ENCODE measurements at regions not wholly inside any gene's neighbourhood (a gene's known extent, or its start where the extent isn't known, plus 50 kb on each side); places are given as distances from the start of the nearest gene placed in this dataset.

GRCh38 chr20:57075603-57076002 is 190.8 kb downstream of the BMP7 start:
- Histone ChIP-seq H3K4me3 (ENCODE audit: low read depth, low read length, poor library complexity, severe bottlenecking) (no peak overlapping the region), H3K27me3 (replicated peaks; ENCODE audit: insufficient read depth, low read depth, low read length, poor library complexity) (peaks cover 33% of the 10 kb centered on the region), H3K27ac (ENCODE audit: low read depth, low read length, poor library complexity, severe bottlenecking) (no peak overlapping the region), H3K36me3 (ENCODE audit: insufficient read depth, low read length, poor library complexity, severe bottlenecking) (no peaks in the 10 kb centered on the region), H3K9me3 (ENCODE audit: low read depth, low read length, poor library complexity, severe bottlenecking) (peaks cover 20% of the 10 kb centered on the region), H3K4me1 (ENCODE audit: insufficient read depth, low read length, poor library complexity, severe bottlenecking) (peaks cover 7% of the 10 kb centered on the region)
- no peak for TF ChIP-seq EZH2 (IDR thresholded peaks at IDR 0.05; ENCODE audit: borderline replicate concordance, low read depth, low read length, poor library complexity, severe bottlenecking)
- TF ChIP-seq CTCF (conservative IDR thresholded peaks at IDR 0.05; ENCODE audit: low read depth, low read length): no peak
- intact Hi-C loops (cut with micrococcal nuclease; ENCODE audit: unreplicated experiment): no loop called here
- CTCF ChIA-PET: no interaction called here
- no peak for DNase-seq (ENCODE audit: low spot score)
- no TSS peak for BruUV-seq (replicated peaks)
- POLR2A ChIA-PET (ENCODE audit: low non-redundant PET): no interaction called here

GRCh38 chr20:57076152-57076652 is 190.2 kb downstream of the BMP7 start:
- DNase-seq (ENCODE audit: low spot score): no peak
- H3K27ac ChIP-seq (ENCODE audit: low read depth, low read length, poor library complexity, severe bottlenecking): no peak overlapping the region
- H3K36me3 ChIP-seq (ENCODE audit: insufficient read depth, low read length, poor library complexity, severe bottlenecking): no peaks in the 10 kb centered on the region
- POLR2A ChIA-PET (ENCODE audit: low non-redundant PET): no interaction called here
- no peak for TF ChIP-seq CTCF (conservative IDR thresholded peaks at IDR 0.05; ENCODE audit: low read depth, low read length)
- no peak for TF ChIP-seq EZH2 (IDR thresholded peaks at IDR 0.05; ENCODE audit: borderline replicate concordance, low read depth, low read length, poor library complexity, severe bottlenecking)
- BruUV-seq (replicated peaks): no TSS peak
- peaks cover 27% of the 10 kb centered on the region for H3K27me3 ChIP-seq (replicated peaks; ENCODE audit: insufficient read depth, low read depth, low read length, poor library complexity)
- CTCF ChIA-PET: no interaction called here
- H3K4me1 ChIP-seq (ENCODE audit: insufficient read depth, low read length, poor library complexity, severe bottlenecking): peaks cover 7% of the 10 kb centered on the region
- intact Hi-C loops (cut with micrococcal nuclease; ENCODE audit: unreplicated experiment): no loop called here
- no peak overlapping the region for H3K4me3 ChIP-seq (ENCODE audit: low read depth, low read length, poor library complexity, severe bottlenecking)
- peaks cover 20% of the 10 kb centered on the region for H3K9me3 ChIP-seq (ENCODE audit: low read depth, low read length, poor library complexity, severe bottlenecking)

GRCh38 chr20:57076951-57077350 is 189.5 kb downstream of the BMP7 start:
- intact Hi-C loops (cut with micrococcal nuclease; ENCODE audit: unreplicated experiment): no loop called here
- no peak for DNase-seq (ENCODE audit: low spot score)
- peaks cover 7% of the 10 kb centered on the region for H3K4me1 ChIP-seq (ENCODE audit: insufficient read depth, low read length, poor library complexity, severe bottlenecking)
- no peaks in the 10 kb centered on the region for H3K36me3 ChIP-seq (ENCODE audit: insufficient read depth, low read length, poor library complexity, severe bottlenecking)
- ChIA-PET POLR2A (ENCODE audit: low non-redundant PET) (no interaction called here), CTCF (no interaction called here)
- H3K4me3 ChIP-seq (ENCODE audit: low read depth, low read length, poor library complexity, severe bottlenecking): no peak overlapping the region
- H3K9me3 ChIP-seq (ENCODE audit: low read depth, low read length, poor library complexity, severe bottlenecking): peaks cover 20% of the 10 kb centered on the region
- TF ChIP-seq CTCF (conservative IDR thresholded peaks at IDR 0.05; ENCODE audit: low read depth, low read length): no peak
- TF ChIP-seq EZH2 (IDR thresholded peaks at IDR 0.05; ENCODE audit: borderline replicate concordance, low read depth, low read length, poor library complexity, severe bottlenecking): no peak
- no peak overlapping the region for H3K27ac ChIP-seq (ENCODE audit: low read depth, low read length, poor library complexity, severe bottlenecking)
- no TSS peak for BruUV-seq (replicated peaks)
- H3K27me3 ChIP-seq (replicated peaks; ENCODE audit: insufficient read depth, low read depth, low read length, poor library complexity): peaks cover 20% of the 10 kb centered on the region
